Loucy (cell line): ENCODE measurements at regions not wholly inside any gene's neighbourhood (a gene's known extent, or its start where the extent isn't known, plus 50 kb on each side); places are given as distances from the start of the nearest gene placed in this dataset.

Source experiments
- H2AFZ ChIP-seq: fragments of 200-600 bp; sonication (generic); 2 replicates; pipeline ENCODE4 v1.6.0; 2016; ENCODE audit warnings: antibody characterized with exemption, mild to moderate bottlenecking, low read length, moderate library complexity
- H3F3A ChIP-seq: fragments of 200-600 bp; 2 replicates; pipeline ENCODE4 v1.6.0; 2016; ENCODE audit warnings: antibody characterized with exemption, low read depth, mild to moderate bottlenecking
- H3K27me3 ChIP-seq: fragments of 200-600 bp; sonication (generic); 2 replicates; pipeline ENCODE4 v1.6.1; 2014; ENCODE audit warnings: low read length, mild to moderate bottlenecking; ENCODE audit not compliant: insufficient read depth, poor library complexity, severe bottlenecking
- H3K36me3 ChIP-seq: fragments of 200-600 bp; sonication (generic); 2 replicates; pipeline ENCODE4 v1.6.1; 2016; ENCODE audit warnings: low read length; ENCODE audit not compliant: insufficient read depth
- H3K4me1 ChIP-seq: fragments of 200-600 bp; sonication (generic); 2 replicates; pipeline ENCODE4 v1.5.1; 2014; ENCODE audit warnings: low read length, mild to moderate bottlenecking; ENCODE audit not compliant: insufficient read depth, poor library complexity, severe bottlenecking
- H3K4me2 ChIP-seq: fragments of 200-600 bp; sonication (generic); 2 replicates; pipeline ENCODE4 v1.6.0; 2014; ENCODE audit warnings: antibody characterized with exemption, low read length, low read depth, mild to moderate bottlenecking; ENCODE audit not compliant: poor library complexity, severe bottlenecking
- H3K4me3 ChIP-seq: fragments of 200-600 bp; sonication (generic); 2 replicates; pipeline ENCODE4 v1.5.1; 2014; ENCODE audit warnings: low read length, mild to moderate bottlenecking, mixed read lengths; ENCODE audit not compliant: poor library complexity, severe bottlenecking
- H3K79me2 ChIP-seq: fragments of 200-600 bp; sonication (generic); 2 replicates; pipeline ENCODE4 v1.6.1; 2014; ENCODE audit warnings: low read length; ENCODE audit not compliant: insufficient read depth
- H3K9ac ChIP-seq: fragments of 200-600 bp; sonication (generic); 2 replicates; pipeline ENCODE4 v1.6.0; 2014; ENCODE audit warnings: mild to moderate bottlenecking, low read depth, low read length, moderate library complexity; ENCODE audit not compliant: poor library complexity, severe bottlenecking
- H3K9me2 ChIP-seq: fragments of 200-600 bp; sonication (generic); replicated peaks from 2 replicates; pipeline ENCODE4 v1.6.1; 2016; ENCODE audit warnings: low read depth, low read length, mixed read lengths
- H3K9me3 ChIP-seq: fragments of 200-600 bp; sonication (generic); 2 replicates; pipeline ENCODE4 v1.6.1; 2014; ENCODE audit warnings: mild to moderate bottlenecking, antibody characterized with exemption, low read length, low read depth; ENCODE audit not compliant: insufficient read depth
- H4K20me1 ChIP-seq: fragments of 200-600 bp; sonication (generic); 2 replicates; pipeline ENCODE4 v1.6.0; 2014; ENCODE audit warnings: antibody characterized with exemption, low read length, mild to moderate bottlenecking; ENCODE audit not compliant: insufficient read depth, poor library complexity, severe bottlenecking
- EZH2phosphoT487 ChIP-seq: fragments of 200-600 bp; IDR thresholded peaks from 2 replicates; pipeline ENCODE4 v1.6.1; 2018; ENCODE audit warnings: antibody characterized with exemption, mild to moderate bottlenecking, moderate library complexity, borderline replicate concordance
- TF ChIP-seq, protein P1 (sequence below): fragments of 200-600 bp; sonication (generic); conservative IDR thresholded peaks from 2 replicates; pipeline ENCODE4 v1.5.1; 2014; ENCODE audit warnings: mild to moderate bottlenecking, antibody characterized with exemption, low read length

DNA sequence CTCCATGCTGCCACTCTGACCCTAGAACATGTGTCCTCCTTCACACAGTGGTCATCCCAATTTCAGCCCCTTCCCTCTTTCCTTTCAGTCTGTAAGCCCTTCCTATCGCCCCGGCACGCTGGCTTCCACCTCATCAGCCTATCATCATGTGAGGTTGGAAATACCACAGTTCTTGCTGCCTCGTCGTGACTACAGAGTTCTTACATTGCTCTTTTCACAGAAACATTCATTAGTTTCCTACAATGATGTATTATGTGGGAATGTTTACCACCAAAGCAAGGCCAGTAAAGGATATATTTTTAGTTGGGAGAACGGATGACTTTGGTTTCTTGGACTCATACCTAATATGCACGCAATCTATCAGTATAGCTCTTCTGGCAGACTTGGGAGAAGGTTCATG lies 169.5 kb upstream of the BOD1L1 start:
- H3K4me3 ChIP-seq: no peak overlapping the region
- peaks cover 20% of the 10 kb centered on the region for H3K4me1 ChIP-seq
- H3K79me2 ChIP-seq: no peaks in the 10 kb centered on the region
- H3K27me3 ChIP-seq: no peaks in the 10 kb centered on the region
- no peaks in the 10 kb centered on the region for H3K36me3 ChIP-seq
- peaks cover 7% of the 10 kb centered on the region; the same call in 1 of the 2 replicates for H3F3A ChIP-seq
- no peak overlapping the region for H2AFZ ChIP-seq
- H4K20me1 ChIP-seq: no peaks in the 10 kb centered on the region
- H3K9me3 ChIP-seq: no peaks in the 10 kb centered on the region
- H3K4me2 ChIP-seq: no peak overlapping the region
- H3K9me2 ChIP-seq: no peaks in the 10 kb centered on the region
- no peak for TF ChIP-seq EZH2phosphoT487
- TF ChIP-seq, protein P1, sequence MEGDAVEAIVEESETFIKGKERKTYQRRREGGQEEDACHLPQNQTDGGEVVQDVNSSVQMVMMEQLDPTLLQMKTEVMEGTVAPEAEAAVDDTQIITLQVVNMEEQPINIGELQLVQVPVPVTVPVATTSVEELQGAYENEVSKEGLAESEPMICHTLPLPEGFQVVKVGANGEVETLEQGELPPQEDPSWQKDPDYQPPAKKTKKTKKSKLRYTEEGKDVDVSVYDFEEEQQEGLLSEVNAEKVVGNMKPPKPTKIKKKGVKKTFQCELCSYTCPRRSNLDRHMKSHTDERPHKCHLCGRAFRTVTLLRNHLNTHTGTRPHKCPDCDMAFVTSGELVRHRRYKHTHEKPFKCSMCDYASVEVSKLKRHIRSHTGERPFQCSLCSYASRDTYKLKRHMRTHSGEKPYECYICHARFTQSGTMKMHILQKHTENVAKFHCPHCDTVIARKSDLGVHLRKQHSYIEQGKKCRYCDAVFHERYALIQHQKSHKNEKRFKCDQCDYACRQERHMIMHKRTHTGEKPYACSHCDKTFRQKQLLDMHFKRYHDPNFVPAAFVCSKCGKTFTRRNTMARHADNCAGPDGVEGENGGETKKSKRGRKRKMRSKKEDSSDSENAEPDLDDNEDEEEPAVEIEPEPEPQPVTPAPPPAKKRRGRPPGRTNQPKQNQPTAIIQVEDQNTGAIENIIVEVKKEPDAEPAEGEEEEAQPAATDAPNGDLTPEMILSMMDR: no peak
- H3K9ac ChIP-seq: no peak overlapping the region

DNA sequence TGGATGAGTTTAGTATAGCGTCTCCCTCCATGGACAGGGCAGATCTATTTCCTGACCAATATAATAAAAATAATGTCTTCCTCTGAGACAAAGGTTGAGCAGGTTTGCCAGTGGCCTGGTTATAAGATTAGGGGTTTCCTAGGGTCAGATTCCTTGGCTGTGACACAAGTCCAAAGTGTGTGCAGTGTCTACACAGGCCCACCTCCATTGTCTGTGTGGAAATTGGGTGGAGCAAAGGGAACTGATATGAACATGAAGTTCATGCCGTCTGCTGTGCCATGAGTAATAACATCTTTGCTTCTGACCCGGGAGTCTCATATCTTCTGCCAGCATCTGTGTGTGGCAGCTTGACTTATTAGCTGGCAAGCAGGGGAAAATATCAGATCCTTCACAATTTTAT lies 187.7 kb upstream of the BOD1L1 start:
- no peak for TF ChIP-seq EZH2phosphoT487
- TF ChIP-seq, protein P1: no peak
- H3K4me2 ChIP-seq: no peak overlapping the region
- H3K27me3 ChIP-seq: no peaks in the 10 kb centered on the region
- H3K9me2 ChIP-seq: no peaks in the 10 kb centered on the region
- H3F3A ChIP-seq: no peaks in the 10 kb centered on the region; the same call in 1 of the 2 replicates
- H3K4me1 ChIP-seq: no peaks in the 10 kb centered on the region
- no peaks in the 10 kb centered on the region for H3K9me3 ChIP-seq
- no peak overlapping the region for H3K9ac ChIP-seq
- no peak overlapping the region for H2AFZ ChIP-seq
- no peaks in the 10 kb centered on the region for H3K79me2 ChIP-seq
- no peak overlapping the region for H3K4me3 ChIP-seq
- no peaks in the 10 kb centered on the region for H3K36me3 ChIP-seq
- H4K20me1 ChIP-seq: no peaks in the 10 kb centered on the region

DNA sequence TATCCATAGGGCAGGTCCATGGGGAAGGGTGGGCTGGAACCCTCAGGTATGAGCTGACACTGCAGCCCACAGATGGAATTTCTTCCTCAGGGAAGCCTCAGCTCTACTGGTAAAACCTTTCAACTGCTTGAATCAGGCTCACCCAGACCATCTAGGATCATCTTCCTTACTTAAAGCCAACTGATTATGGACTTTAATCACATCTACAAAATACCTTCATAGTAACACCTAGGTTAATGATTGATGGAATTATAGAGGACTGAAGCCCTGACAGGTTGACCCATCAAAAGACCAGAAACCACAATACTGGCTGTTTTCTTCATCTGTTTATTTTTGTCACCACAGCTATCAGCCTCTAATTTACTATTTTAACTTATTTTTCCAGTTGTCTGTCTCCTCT lies 188.9 kb upstream of the BOD1L1 start:
- no peaks in the 10 kb centered on the region for H3K9me3 ChIP-seq
- H4K20me1 ChIP-seq: no peaks in the 10 kb centered on the region
- H2AFZ ChIP-seq: no peak overlapping the region
- H3K27me3 ChIP-seq: no peaks in the 10 kb centered on the region
- H3K79me2 ChIP-seq: no peaks in the 10 kb centered on the region
- H3K36me3 ChIP-seq: no peaks in the 10 kb centered on the region
- H3F3A ChIP-seq: no peaks in the 10 kb centered on the region; the same call in 1 of the 2 replicates
- TF ChIP-seq EZH2phosphoT487: no peak
- TF ChIP-seq, protein P1: no peak
- H3K4me3 ChIP-seq: no peak overlapping the region
- H3K9me2 ChIP-seq: no peaks in the 10 kb centered on the region
- no peak overlapping the region for H3K4me2 ChIP-seq
- no peak overlapping the region for H3K9ac ChIP-seq
- H3K4me1 ChIP-seq: no peaks in the 10 kb centered on the region
